Stimulated activated CD8-positive, alpha-beta memory T cell treated with anti-CD3 and anti-CD28 coated beads, Interleukin-7, amount 100 ng/mL, for 48 hours (primary cell): ENCODE measurements at regions not wholly inside any gene's neighbourhood (a gene's known extent, or its start where the extent isn't known, plus 50 kb on each side); places are given as distances from the start of the nearest gene placed in this dataset.

Experiments
- DNase-seq, 2 donors: peaks; one replicate each; pipeline ENCODE4 v3.0.0-alpha.2; 2020; ENCODE audit warnings: low read depth in 1 of 2; ENCODE audit errors: extremely low read depth in 1 of 2

- DNase-seq: no peak
Observed at GRCh38 chr9:88730780-88731179, 195.8 kb downstream of the NXNL2 start.

- no peak for DNase-seq
Observed at GRCh38 chr9:88732128-88732527, 197.2 kb downstream of the NXNL2 start.

GRCh38 chr9:88733651-88734421, 198.9 kb downstream of the NXNL2 start:
- DNase-seq: no peak

- no peak for DNase-seq
Observed at GRCh38 chr9:88734527-88734926, 199.5 kb downstream of the NXNL2 start.

GRCh38 chr9:88736136-88736637, 201.2 kb downstream of the NXNL2 start:
- DNase-seq: no peak

- DNase-seq: no peak
Observed at GRCh38 chr9:88737031-88737430, 202.1 kb downstream of the NXNL2 start.

GRCh38 chr9:88737876-88738275, 202.9 kb downstream of the NXNL2 start:
- no peak for DNase-seq

GRCh38 chr9:88738709-88739108, 203.7 kb downstream of the NXNL2 start:
- DNase-seq: no peak

- no peak for DNase-seq
Observed at GRCh38 chr9:88739373-88739772, 204.4 kb downstream of the NXNL2 start.

- no peak for DNase-seq
Observed at GRCh38 chr9:88740844-88741243, 205.9 kb downstream of the NXNL2 start.

GRCh38 chr9:88741335-88741734, 206.4 kb downstream of the NXNL2 start:
- no peak for DNase-seq

- DNase-seq: no peak
Observed at GRCh38 chr9:88742483-88742882, 207.5 kb downstream of the NXNL2 start.

- DNase-seq: no peak
Observed at GRCh38 chr9:88742905-88743304, 207.9 kb downstream of the NXNL2 start.

GRCh38 chr9:88745276-88746001, 210.5 kb downstream of the NXNL2 start:
- no peak for DNase-seq

- DNase-seq: no peak
Observed at GRCh38 chr9:88746029-88746742, 211.2 kb downstream of the NXNL2 start.

GRCh38 chr9:88746743-88747398, 211.9 kb downstream of the NXNL2 start:
- DNase-seq: no peak

- no peak for DNase-seq
Observed at GRCh38 chr9:88747768-88748167, 212.8 kb downstream of the NXNL2 start.

- DNase-seq: no peak
Observed at GRCh38 chr9:88748566-88749261, 213.7 kb downstream of the NXNL2 start.

GRCh38 chr9:88749420-88749819, 214.4 kb downstream of the NXNL2 start:
- DNase-seq: no peak

GRCh38 chr9:88750832-88751360, 215.9 kb downstream of the NXNL2 start:
- DNase-seq: no peak
